SH-SY5Y (cell line): ENCODE measurements at regions not wholly inside any gene's neighbourhood (a gene's known extent, or its start where the extent isn't known, plus 50 kb on each side); places are given as distances from the start of the nearest gene placed in this dataset.

Experiments
- GATA2 ChIP-seq: IDR thresholded peaks from 2 replicates; pipeline ENCODE4 v1.6.1; 2011; ENCODE audit warnings: mild to moderate bottlenecking, low read depth, low read length
- GATA3 ChIP-seq: IDR thresholded peaks from 2 replicates; pipeline ENCODE4 v1.6.1; 2011; ENCODE audit warnings: low read depth, mild to moderate bottlenecking, low read length, moderate library complexity

DNA sequence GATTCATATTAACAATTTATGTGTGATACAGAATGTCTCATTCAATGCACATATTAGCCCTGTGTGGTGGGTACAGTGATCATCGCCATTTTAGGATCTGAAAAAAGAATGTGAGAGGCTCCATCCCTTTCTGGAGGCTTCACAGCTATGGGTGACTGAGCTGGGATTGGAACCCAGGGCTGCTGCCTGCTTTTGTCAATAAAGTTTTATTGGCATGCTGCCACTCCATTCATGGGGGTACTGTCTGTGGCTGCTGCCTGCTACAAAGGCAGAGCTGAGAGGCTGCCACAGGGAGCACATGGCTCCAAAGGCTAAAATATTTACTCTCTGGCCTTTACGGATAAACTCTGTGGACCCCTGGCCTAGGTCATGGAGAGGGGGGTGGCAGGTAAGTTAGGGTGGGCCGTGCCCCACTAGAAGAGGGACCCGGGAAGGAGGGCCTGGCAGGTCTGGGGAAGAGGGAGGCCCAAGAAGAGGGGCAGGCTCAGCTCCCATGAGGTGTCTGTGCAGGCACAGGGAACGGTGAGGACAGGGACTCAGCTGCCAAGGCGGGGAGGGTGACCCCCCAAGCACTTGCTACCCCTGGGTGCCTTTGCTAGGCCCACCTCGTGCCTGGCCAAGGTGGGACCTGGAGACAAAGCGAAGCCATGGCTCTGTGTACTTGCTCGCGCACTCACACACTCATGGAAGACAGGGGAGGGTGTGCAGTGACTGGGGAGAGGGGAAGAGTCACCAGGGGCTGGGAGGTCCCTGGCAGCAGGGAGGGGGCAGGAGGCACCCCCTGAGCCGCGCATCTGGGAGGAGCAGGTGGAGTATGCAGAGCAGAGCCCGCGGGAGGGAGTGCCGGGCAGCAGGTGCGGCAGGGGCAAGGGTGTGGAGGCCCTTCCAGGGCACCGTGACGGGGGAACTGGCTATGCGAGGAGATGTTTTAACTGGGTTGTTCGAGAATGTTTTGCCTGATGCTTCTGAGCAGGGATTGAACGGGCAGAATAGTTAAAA, 335.3 kb downstream of the CTTN start:
- TF ChIP-seq GATA3 (no peak), GATA2 (no peak)
